ENCODE measurements at regions not wholly inside any gene's neighbourhood (a gene's known extent, or its start where the extent isn't known, plus 50 kb on each side); places are given as distances from the start of the nearest gene placed in this dataset.

- no peak for TF ChIP-seq CTCF (IDR thresholded peaks at IDR 0.05; ENCODE audit: insufficient read depth, low read length, poor library complexity, severe bottlenecking)
- Histone ChIP-seq H3K27me3 (ENCODE audit: control insufficient read depth, insufficient read depth, low read length) (no peaks in the 10 kb centered on the region), H3K4me3 (ENCODE audit: low read depth, low read length) (no peak overlapping the region), H3K36me3 (ENCODE audit: control insufficient read depth, insufficient read depth, low read length) (no peaks in the 10 kb centered on the region)
- DNase-seq (ENCODE audit: low read depth): no peak
Measured at GRCh38 chr3:71847794-71848193, 62.8 kb upstream of the PROK2 start.

- Histone ChIP-seq H3K4me3 (ENCODE audit: low read depth, low read length) (no peak overlapping the region), H3K27me3 (ENCODE audit: control insufficient read depth, insufficient read depth, low read length) (no peaks in the 10 kb centered on the region), H3K36me3 (ENCODE audit: control insufficient read depth, insufficient read depth, low read length) (no peaks in the 10 kb centered on the region)
- TF ChIP-seq CTCF (IDR thresholded peaks at IDR 0.05; ENCODE audit: insufficient read depth, low read length, poor library complexity, severe bottlenecking): no peak
- DNase-seq (ENCODE audit: low read depth): no peak
Measured at GRCh38 chr3:71846185-71846584, 61.2 kb upstream of the PROK2 start.

- TF ChIP-seq CTCF (IDR thresholded peaks at IDR 0.05; ENCODE audit: insufficient read depth, low read length, poor library complexity, severe bottlenecking): no peak
- no peaks in the 10 kb centered on the region for H3K36me3 ChIP-seq (ENCODE audit: control insufficient read depth, insufficient read depth, low read length)
- DNase-seq (ENCODE audit: low read depth): no peak
- H3K27me3 ChIP-seq (ENCODE audit: control insufficient read depth, insufficient read depth, low read length): no peaks in the 10 kb centered on the region
- no peak overlapping the region for H3K4me3 ChIP-seq (ENCODE audit: low read depth, low read length)
Measured at GRCh38 chr3:71843071-71843470, 58.1 kb upstream of the PROK2 start.

- H3K4me3 ChIP-seq (ENCODE audit: low read depth, low read length): no peak overlapping the region
- no peak for DNase-seq (ENCODE audit: low read depth)
- H3K36me3 ChIP-seq (ENCODE audit: control insufficient read depth, insufficient read depth, low read length): no peaks in the 10 kb centered on the region
- no peak for TF ChIP-seq CTCF (IDR thresholded peaks at IDR 0.05; ENCODE audit: insufficient read depth, low read length, poor library complexity, severe bottlenecking)
- H3K27me3 ChIP-seq (ENCODE audit: control insufficient read depth, insufficient read depth, low read length): no peaks in the 10 kb centered on the region
Measured at GRCh38 chr3:71838406-71838805, 53.5 kb upstream of the PROK2 start.

All from kidney epithelial cell (primary cell).